K562 (cell line): ENCODE measurements at regions not wholly inside any gene's neighbourhood (a gene's known extent, or its start where the extent isn't known, plus 50 kb on each side); places are given as distances from the start of the nearest gene placed in this dataset.

Experiments
- BCOR ChIP-seq: fragments of 450-650 bp; IDR thresholded peaks from 2 replicates; pipeline ENCODE4 v1.6.1; 2016
- E2F6 ChIP-seq, 2 experiments: IDR thresholded peaks; 2 replicates each; pipeline ENCODE4 v1.6.1; 2011; ENCODE audit warnings: borderline replicate concordance in 1 of 2, control low read depth in 1 of 2, low read depth in 1 of 2, low read length in 1 of 2, mild to moderate bottlenecking in 1 of 2, mixed read lengths in 1 of 2, moderate library complexity in 1 of 2; ENCODE audit not compliant: insufficient read depth in 1 of 2, insufficient read length in 1 of 2, poor library complexity in 1 of 2, severe bottlenecking in 1 of 2; ENCODE audit errors: extremely low read depth in 1 of 2
- ELF1 ChIP-seq: fragments of 200-800 bp; sonication (Bioruptor generic); IDR thresholded peaks from 2 replicates; pipeline ENCODE4 v1.6.1; 2016; ENCODE audit warnings: missing genetic modification characterization, missing compliant biosample characterization
- GTF2F1 ChIP-seq: IDR thresholded peaks from 2 replicates; pipeline ENCODE4 v1.6.1; 2011; ENCODE audit warnings: low read depth, low read length, improper control_type of control experiment
- ILK ChIP-seq: fragments of 450-650 bp; IDR thresholded peaks from 2 replicates; pipeline ENCODE4 v1.6.1; 2016; ENCODE audit warnings: missing genetic modification characterization, low read depth, mild to moderate bottlenecking, missing compliant biosample characterization, moderate library complexity, borderline replicate concordance
- SPI1 ChIP-seq: IDR thresholded peaks from 2 replicates; pipeline ENCODE4 v1.6.1; 2011; ENCODE audit warnings: low read depth, low read length, control low read depth, borderline replicate concordance
- TARDBP ChIP-seq: fragments of 450-650 bp; IDR thresholded peaks from 2 replicates; pipeline ENCODE4 v1.6.1; 2016
- ZNF134 ChIP-seq: fragments of 250-450 bp; sonication (Bioruptor Pico); conservative IDR thresholded peaks from 2 replicates; pipeline ENCODE4 v1.4.0; 2020
- ZNF224 ChIP-seq: sonication (generic); formaldehyde crosslinking; IDR thresholded peaks from 2 replicates; pipeline ENCODE4 v1.8.0; 2022; ENCODE audit warnings: mild to moderate bottlenecking, missing genetic modification reagents
- TF ChIP-seq, protein P1 (sequence below), 2 experiments: fragments of 450-650 bp in 1 of 2; sonication (generic) in 1 of 2; formaldehyde crosslinking in 1 of 2; IDR thresholded peaks; 2 replicates each; pipeline versions ENCODE4 v1.7.1 to v1.9.0; 2016 to 2022; ENCODE audit warnings: inconsistent platforms in 1 of 2, mild to moderate bottlenecking in 1 of 2, missing genetic modification reagents in 1 of 2

GRCh38 chr16:85170590-85171003, 58.3 kb upstream of the CIBAR2 start (continued):
- TF ChIP-seq E2F6 (IDR thresholded peaks at IDR 0.05; ENCODE audit: borderline replicate concordance in 1 of 2, extremely low read depth in 1 of 2, insufficient read depth in 1 of 2, insufficient read length in 1 of 2, low read depth in 1 of 2, low read length in 1 of 2, poor library complexity in 1 of 2, severe bottlenecking in 1 of 2), result peak in 1 of 2 experiments; percentile 63
- TF ChIP-seq, protein P1, sequence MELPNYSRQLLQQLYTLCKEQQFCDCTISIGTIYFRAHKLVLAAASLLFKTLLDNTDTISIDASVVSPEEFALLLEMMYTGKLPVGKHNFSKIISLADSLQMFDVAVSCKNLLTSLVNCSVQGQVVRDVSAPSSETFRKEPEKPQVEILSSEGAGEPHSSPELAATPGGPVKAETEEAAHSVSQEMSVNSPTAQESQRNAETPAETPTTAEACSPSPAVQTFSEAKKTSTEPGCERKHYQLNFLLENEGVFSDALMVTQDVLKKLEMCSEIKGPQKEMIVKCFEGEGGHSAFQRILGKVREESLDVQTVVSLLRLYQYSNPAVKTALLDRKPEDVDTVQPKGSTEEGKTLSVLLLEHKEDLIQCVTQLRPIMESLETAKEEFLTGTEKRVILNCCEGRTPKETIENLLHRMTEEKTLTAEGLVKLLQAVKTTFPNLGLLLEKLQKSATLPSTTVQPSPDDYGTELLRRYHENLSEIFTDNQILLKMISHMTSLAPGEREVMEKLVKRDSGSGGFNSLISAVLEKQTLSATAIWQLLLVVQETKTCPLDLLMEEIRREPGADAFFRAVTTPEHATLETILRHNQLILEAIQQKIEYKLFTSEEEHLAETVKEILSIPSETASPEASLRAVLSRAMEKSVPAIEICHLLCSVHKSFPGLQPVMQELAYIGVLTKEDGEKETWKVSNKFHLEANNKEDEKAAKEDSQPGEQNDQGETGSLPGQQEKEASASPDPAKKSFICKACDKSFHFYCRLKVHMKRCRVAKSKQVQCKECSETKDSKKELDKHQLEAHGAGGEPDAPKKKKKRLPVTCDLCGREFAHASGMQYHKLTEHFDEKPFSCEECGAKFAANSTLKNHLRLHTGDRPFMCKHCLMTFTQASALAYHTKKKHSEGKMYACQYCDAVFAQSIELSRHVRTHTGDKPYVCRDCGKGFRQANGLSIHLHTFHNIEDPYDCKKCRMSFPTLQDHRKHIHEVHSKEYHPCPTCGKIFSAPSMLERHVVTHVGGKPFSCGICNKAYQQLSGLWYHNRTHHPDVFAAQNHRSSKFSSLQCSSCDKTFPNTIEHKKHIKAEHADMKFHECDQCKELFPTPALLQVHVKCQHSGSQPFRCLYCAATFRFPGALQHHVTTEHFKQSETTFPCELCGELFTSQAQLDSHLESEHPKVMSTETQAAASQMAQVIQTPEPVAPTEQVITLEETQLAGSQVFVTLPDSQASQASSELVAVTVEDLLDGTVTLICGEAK (IDR thresholded peaks at IDR 0.05), result no peak
- TF ChIP-seq, protein P1 (CRISPR knock-in tag; IDR thresholded peaks at IDR 0.05), result no peak
- TF ChIP-seq GTF2F1, result no peak
- TF ChIP-seq ZNF134 (CRISPR knock-in tag), result no peak
- TF ChIP-seq ZNF224 (CRISPR knock-in tag), result no peak; the same call in 1 of the 2 replicates
- TF ChIP-seq TARDBP, result no peak
- TF ChIP-seq BCOR, result no peak
- TF ChIP-seq SPI1, result no peak
- no peak for TF ChIP-seq ELF1 (tag)
- no peak for TF ChIP-seq ILK (tag)
